ENCODE measurements at regions not wholly inside any gene's neighbourhood (a gene's known extent, or its start where the extent isn't known, plus 50 kb on each side); places are given as distances from the start of the nearest gene placed in this dataset.

DNA sequence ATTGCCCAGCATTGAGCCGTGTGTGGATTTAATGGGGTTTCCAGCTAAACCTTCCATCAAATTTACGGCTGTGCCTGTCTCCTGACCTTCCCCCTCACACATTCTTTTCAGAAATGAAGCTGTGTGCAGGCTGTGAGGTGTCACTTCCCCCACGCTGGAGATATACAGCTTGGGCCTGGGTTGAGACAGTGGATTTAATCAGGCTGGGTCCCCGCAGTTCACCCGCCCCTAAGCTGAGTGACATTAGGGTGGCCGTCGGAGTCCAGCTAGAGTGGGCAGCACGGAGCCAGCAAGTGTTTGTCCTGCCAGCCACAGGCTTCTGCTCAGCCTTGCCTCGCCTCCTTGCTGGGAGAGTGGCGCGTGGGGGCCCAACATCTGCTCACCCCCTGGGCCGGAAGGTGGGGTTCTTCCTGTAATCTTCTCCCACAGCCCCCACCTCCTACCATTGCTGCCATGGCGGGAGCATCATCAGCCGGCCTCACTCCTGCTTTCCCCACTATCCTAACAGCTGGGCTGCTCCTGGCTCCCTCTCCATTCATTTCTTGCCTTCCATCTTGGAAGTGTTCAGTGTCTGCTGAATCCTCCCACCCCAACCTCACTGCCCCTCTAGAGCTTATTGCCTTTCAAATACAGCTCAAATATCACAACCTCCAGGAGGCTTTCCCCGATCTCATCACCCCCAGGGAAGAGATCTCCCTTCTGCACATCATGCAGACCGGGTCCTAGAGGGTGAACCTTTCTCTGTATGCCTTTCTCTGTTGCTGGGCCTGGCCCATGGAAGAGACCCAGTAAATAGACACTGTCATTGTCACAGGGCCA is 149.0 kb downstream of the GLI2 start:
- DNase-seq = no peak

DNA sequence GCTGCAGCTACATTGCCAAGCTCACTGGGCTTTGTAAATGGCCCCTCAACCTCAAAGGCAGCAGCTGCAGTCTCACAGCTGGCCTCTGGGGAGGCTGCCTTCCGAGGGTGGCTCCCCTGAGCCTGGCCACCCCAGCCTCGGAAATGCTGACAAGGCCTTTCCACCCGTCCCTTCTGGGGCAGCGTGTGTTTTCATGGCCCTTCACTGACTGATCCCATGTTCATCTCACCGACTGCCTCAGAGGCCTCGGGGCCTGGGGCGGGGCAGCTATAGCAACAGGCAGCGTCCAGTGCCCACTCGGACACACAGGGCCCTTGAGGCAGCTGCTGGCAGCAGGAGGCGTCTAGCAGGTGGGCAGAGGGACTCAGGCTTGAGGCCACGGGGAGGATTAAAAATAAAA is 149.7 kb downstream of the GLI2 start:
- no peak for DNase-seq

DNA sequence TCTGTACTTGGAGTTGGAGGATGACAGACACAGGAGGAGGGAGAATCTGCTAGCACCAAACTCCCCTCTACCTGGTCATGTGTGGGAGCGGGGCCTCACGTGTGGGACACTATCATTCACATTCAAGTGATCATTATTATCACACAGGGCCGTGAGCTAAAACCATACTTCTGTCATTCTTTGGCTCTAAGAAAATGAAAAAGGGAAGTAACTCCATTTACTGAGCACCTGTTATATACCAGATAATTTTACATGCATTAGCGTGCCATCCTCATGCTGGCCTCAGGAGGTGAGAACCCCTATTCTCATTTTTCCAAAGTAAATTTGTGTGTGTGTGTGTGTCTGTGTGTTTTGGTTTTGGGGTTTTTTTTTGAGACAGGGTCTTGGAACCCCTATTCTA is 150.1 kb downstream of the GLI2 start:
- no peak for DNase-seq

DNA sequence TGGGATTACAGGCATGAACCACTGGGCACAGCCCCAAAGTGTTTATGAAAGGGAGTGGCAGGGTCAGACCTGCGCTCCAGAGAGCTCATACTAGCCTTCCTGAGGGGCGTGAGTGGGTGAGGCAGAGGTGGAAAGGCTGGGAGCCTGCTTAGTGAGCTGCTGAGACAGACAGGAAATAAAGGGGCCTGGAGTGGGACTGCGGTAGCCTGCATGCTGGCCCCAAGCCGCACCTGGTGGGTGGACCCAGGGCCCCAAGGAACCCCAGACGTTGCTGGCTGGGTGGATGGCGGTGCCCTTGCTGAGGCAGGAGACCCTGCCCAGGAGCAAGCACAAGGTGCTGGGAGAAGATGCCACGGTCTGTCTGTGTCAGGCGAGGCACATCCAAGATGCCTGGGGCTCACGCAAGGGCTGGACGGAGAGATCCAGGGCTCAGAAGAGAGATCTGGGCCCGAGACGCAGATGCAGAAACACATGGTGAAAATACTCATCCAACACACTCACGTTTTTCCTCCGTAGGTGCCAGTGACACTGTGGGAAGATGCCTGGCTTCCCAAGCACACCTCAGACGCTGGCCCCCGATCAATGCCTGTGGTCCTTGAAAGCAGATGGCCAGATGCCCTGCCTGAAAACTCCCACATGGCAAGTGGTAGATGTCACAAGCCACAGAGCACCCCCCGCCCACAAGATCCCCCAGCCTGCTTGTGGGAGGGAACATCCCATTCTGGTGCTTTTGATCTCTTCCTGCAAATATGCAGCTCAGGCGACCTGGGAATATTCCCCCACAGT is 151.1 kb downstream of the GLI2 start:
- DNase-seq = peak; percentile 30

DNA sequence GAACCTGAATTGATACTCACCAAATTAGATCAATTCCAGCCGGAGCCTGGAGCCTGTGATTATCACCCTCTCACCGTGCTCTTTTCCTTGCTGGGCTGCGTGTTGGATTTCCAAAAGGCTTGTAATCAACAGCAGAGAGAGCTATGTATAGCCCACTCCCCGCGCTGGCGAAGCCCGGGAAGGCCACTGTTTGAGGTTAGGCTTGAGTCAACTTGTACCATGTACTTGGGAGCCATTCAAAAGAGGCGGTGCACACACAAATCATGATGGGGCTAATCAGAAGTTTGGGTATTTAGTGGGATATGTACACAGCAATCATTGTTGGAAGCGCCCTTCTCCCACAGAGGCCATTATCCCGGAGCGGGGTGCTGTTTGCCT is 151.6 kb downstream of the GLI2 start:
- DNase-seq = peak; percentile 94

DNA sequence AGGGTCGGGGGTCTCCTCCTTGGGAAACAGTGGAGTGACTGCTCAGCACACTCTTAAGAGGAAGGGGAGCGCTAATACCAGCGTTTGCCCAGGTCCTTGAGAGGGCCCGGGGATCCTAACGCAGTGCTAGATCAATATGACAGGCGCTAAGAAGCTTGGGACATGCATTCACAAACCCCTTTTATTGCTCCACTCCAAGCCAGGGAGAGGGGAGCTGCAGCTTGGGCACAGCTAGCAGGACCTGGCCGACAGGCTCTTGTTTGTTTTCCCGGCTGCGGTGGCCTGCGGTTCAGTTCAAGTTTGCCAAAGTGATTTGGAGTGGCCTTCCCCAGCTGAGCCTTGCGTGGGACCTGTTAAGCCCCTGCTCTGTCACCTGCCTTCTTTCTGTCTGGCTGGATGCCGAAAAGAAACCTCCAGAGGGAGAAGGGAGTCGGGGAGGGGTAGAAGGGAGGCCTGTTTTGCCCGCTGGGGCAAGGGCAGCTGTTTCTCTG is 152.1 kb downstream of the GLI2 start:
- DNase-seq = no peak

DNA sequence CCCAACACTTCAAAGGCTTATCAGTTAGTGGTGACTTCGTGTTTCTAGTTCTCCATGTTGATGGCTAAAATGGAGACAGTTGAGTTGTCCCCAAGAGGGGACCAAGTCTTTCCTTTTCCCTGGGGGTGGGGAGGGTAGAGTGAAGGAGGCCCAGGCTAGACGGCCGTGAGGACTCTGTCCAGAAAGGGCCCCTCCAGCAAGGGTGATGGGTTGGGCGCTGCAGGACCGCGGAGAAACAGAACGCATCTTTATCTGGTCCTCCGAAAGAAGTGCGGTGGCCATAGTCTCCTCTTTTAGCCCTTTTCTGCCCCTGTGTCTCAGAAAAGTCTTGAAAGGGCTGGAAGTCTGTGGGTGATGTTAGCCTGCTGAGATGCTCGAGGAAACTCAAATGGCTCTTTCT is 153.2 kb downstream of the GLI2 start:
- DNase-seq = no peak

DNA sequence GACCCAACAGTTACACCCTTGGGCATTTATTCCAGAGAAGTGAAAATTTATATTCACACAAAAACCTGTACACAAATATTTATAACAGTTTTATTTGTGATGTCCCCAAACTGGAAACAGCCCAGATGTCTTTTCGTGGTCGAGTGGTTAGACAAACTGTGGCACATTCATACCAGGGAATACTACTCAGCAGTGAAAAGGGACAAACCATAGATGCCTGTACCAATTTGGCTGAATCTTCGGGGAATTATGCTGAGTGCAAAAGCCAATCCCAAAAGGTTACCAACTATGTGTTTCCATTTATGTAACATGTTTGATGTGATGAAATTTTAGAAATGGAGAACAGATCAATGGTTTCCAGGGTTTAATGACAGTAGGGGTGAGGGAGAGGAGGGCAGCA is 154.3 kb downstream of the GLI2 start:
- no peak for DNase-seq

DNA sequence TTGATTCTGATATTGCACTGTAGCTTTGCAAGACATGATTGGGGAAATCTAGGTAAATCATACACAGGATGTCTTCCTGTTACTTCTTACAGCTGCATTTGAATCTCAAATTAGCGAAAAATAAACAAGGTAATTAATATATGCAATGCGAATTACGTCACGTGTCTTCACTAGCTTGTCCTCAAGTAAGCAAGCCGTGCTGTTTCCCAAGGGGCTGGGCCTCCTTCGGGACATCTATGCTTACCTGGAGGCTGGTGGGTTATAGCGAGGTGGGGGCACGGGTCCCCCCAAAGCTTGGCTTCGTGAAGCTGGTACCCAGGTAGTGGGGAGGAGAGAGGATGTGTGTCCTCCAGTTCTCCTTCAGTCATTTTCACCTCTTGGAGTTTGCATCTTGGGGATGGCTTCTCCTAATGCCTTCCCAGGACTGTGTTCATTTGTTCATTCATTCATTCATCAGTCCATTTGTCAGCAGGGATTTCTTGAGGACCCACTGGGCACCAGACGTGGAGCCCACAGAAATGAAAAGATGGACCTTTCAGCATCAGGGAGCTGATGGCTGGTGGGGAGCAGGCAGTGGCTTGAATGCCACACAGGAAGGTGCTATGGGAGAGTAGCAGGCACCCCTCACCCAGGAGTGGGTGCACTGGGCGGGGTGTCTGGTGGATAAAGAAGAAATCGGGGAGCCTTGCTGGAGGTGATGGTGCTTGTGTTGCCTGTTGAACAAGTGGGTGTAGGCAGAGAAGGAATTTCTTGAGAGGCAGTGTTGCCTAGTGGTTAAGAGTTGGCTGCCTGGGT is 155.1 kb downstream of the GLI2 start:
- peak; percentile 5 for DNase-seq

DNA sequence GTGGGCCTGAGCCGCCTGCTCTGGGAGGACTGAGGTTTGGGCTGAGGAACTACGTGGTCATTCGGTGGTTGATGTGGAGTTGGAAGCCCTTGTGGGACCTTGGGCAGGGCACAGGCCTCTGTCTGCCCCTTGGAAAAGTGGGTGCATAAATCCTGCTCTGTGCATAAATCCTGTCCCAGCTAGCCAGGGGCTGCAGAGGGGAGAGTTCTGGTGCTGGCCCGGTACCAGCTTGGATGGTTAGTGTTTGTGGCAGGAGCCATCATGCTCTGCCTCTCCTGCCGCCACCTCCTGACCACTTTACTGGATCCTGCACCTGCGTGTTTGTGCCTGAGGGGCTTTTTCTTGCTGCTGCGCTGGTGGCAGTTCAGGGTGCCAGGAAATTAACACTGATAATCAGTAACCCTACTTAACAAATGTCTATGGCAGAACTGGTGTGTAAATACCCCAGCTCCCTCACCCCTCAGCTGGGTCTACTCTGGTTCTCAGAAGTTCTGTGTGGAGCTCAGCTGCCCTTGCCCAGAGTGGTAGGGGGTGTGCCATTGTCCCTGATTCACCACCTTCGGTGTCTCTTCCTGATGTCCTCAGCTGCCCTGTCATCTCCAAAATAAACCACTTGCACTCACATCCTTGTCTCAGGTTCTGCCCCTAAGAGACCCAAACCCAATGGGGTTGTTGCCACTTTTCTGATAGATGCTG is 156.8 kb downstream of the GLI2 start:
- no peak for DNase-seq

DNA sequence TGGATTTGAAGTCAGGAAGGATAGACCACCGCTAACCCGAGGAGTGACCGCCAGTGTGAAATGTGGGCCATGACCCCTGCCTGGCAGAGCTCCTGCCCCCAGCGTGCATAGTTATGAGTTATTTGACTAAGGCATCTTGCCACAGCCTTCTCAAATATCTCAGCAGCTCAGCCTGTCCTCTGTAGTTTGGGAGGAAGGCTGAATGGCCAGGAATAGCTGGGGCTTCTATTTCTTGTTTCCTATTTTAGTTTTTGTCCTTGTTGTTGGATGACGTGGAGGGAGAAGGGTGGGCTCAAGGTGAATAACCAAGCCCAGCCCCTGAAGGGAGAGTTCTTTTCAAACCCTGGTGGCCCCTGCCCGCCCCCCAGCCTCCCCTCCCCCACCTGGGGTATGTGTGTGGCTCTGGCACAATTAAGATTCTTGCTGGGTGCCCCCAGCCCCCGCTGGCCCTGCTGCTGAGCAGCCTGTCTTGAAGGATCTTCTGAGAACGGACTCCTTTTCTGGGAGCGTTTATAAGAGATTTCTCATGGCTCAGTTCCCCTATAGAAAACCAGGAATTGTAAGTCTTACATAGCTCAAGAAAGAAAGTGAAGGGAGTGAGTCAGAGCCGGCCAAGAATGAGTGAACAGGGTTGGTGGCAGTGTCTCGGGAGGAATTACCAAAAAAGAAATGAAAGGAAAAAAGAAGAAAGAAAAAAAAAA is 157.4 kb downstream of the GLI2 start:
- DNase-seq = no peak

DNA sequence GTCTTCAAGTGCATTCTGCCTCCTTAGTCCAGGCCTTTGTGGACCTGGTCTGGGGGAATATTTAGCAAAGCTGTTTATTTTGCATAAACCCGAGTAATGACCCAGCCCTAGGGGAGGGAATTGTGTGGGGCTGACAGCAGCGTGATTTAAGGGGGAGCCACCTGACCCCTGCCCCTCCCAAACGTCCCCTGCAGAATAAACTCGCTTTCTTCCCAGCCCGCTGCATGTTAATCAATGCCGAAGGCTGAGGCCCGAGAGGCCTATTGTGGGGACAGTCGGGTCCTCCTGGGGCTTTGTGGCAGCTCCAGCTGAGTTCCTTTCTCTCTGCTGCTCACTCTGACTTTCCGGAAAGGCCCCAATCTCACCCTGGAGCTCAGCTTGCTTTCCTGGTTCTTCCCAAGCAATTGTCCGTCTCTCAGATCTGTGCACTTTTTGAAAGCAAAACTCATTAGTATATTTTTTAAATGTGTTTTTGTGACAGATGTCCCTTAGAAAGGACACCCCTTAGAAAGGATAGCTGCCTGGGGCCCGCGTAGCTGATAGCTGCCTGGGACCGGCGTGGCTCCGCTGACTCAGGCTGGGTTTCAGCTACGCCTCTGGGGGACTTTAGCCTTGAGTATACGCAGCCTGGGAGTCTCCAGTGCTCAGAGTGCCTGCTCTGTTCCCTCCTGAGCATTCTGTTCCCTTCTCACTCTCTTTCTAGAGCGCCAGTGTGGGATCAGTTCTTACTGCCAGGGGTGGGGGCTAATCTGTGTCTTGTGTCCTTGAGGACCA is 158.3 kb downstream of the GLI2 start:
- DNase-seq = peak; percentile 15

DNA sequence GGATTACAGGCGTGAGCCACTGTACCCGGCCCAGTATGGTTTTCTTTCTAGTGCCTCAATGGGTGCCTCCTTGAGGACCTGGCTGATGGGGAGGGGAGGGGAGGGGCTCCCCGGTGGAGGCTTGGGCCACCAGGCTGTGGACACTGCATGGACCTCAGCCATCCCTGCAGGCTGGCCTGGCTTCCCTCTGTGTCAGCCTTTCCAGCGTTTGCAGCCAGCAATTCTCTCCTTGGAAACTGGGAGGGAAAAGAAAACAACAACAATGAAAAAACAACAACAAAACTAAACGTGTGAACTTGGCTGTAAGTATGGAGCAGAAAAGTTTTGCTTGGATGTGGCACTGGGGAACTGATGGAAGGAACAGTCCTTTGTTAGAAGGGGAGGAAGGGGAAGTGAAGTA is 159.3 kb downstream of the GLI2 start:
- DNase-seq = no peak

DNA sequence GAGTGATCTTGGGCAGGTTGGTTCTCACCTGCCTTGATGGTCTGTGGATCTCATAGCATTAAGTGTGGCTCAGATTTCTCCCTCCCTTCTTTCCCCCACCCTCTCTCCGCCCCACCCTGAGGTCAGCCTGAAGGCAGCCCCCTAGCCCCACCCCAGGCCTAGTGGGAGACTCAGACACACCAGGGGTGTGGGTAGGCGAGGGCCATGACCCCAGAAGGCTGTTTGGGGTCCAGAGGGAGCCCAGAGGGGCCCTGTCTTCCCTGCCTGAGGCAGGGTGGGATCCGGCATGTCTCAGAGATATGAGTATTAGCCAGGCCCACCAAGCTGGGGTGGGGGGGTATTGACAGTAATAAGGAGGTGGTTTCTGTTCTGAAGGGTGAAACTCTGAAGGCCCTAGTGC is 160.5 kb downstream of the GLI2 start:
- no peak for DNase-seq

DNA sequence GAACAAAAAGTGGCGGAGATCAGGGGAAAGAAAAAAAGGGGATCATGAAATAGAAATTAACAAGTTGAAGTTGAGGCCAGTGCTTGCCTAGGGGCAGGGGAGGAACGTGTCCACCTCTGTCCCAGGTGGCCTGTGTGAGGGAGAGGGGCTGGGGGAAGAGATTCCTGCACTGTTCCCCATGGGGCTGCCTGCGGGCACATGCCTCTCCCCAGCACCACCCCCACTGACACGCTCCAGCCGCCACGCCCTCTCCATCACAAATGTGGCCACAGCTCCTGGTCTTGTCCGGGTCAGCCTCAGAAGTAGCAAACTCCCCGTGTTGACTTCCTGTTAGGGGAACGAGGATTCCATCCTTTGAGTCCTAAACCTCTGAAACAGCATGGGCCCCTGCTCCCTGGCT is 161.2 kb downstream of the GLI2 start:
- DNase-seq = no peak

DNA sequence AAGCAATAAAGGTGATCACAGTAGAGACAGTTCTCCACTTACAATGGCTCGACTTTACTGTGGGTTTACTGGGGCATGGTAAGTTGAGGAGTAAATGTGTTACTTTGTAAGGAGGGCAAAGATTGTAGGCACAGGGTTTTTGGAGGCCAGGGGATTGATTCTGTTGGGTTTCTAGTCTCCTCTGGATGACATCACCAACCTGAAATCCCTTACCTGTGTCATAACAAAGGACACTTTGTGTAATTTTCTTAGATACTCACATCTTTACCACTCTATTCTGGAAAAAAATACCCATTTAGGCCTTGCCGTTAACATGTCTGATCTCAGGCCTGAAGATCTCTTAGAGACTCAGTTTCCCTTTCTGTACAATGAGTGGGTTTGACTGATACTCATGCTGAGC is 161.7 kb downstream of the GLI2 start:
- DNase-seq = no peak

DNA sequence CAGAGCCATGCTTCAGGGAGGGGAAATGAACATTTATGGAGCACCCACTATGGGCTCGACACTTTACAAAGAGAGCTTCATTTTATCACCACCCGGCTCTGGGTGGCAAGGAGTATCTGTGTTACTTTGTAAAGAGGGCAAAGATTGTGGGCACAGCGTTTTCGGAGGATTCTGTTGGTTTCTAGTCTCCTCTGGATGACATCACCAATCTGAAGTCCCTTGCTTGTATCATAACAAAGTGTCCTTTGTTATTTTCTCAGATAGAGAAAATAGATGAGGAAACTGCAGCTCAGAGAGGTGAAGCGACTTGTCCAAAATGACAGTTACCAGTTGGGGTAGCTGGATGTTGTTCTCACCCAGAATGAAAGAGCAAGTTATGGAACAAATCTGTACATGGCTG is 162.8 kb downstream of the GLI2 start:
- DNase-seq = no peak

DNA sequence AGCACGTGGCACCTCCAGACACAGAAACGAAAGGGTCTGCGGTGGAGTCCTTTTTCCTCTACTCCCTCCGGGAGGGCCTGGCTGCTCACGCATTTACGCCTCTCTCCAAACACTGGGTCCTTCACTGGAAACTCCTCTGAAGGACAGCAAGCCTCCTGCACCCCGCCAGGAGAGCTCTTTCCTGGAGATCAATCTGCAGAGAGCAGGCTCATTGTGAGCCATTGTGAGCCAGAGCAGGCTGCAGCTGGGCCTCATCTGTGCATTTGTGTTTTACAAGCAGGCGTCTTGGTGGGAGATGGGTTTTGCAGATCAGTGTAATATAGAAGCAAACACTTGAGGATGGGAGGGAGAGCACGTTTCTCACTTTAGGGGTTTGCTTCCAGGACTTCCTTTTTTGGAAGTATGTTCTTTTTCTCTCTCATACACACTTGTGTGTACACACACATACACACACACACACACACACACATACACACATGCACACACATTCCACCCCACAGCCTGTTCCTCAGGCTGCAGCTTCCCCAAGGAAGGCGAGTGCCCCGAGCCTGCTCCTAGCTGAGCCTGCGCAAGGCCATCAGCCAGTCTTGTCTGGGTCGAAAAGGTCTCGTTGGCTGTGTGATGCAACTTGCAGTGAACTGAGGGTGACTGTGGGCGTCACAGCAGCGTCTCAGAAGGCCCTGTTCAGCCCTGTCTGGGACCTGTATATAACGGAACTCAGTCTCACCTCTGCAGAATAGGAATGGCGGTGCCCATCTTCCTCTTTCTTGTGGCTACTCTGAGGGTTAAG is 163.5 kb downstream of the GLI2 start:
- peak; percentile 35 for DNase-seq

DNA sequence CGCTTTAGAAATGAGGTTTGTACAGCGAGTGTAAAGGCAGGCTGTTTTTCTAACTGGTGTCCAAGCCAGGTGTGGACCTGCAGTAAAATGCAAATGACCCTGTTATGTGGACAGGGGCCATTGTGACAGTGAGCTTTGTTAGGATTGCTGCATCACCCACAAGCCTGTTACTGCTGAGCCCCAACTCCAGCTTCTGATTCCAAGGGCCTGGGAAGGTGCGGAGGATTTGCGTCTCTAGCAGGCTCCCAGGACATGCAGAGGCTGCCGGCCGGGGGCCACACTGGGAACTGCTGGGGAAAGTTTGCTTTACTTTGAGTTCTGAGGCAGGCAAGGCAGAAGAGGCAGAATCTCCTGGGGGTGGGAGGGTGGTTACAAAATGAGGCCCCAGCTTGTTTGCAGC is 164.1 kb downstream of the GLI2 start:
- no peak for DNase-seq

DNA sequence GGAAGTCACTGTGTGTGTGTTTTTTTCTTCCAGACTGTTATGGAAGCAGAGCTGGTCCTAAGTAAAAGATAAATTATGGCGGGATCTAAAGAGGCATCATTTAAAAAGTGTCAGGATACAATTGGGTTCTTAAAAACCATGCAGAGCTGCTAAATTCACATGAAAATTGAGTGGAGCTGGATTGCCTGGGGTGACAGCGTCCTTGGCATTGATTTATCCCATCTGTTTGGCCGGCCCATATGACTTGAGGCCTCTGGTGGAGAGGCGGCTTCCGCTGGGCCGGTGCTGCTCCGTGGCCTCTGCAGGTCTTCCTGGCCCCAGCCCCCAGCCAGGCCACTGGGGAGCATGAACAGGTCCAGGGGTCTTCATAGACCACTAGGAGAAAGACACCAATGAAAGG is 165.5 kb downstream of the GLI2 start:
- DNase-seq = peak; percentile 28

DNA sequence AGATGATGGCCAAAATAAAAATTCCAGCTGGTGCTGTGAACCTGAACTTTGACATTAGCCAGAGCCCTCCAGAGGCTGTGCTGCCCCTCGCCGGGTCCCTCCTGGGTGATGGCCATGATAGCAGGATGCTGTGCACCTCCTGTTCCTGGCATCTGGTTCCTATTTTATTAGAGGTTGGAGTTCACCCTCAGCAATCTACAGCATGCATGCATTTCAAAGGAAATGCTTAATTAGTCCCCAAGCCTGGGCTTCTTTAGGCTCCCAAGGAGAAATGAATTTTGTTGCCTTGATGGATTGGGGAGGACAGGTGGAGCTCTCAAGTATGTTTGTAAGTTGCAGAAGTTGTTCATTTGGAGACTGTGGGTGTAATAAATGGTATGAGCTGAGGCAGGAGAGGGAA is 166.9 kb downstream of the GLI2 start:
- DNase-seq = peak; percentile 49

All from NCI-H69 (cell line).